HepG2 (cell line): ENCODE measurements at regions not wholly inside any gene's neighbourhood (a gene's known extent, or its start where the extent isn't known, plus 50 kb on each side); places are given as distances from the start of the nearest gene placed in this dataset.

Experiments used
- CAMTA2 ChIP-seq: sonication (generic); formaldehyde crosslinking; IDR thresholded peaks from 2 replicates; pipeline ENCODE4 v1.4.0; 2020; ENCODE audit warnings: mild to moderate bottlenecking, missing genetic modification reagents, borderline replicate concordance
- CEBPB ChIP-seq: IDR thresholded peaks from 2 replicates; pipeline ENCODE4 v1.6.1; 2011; ENCODE audit warnings: low read depth, low read length, improper control_type of control experiment, borderline replicate concordance
- ESRRA ChIP-seq: sonication (generic); formaldehyde crosslinking; IDR thresholded peaks from 2 replicates; pipeline ENCODE4 v1.5.1; 2020; ENCODE audit warnings: mild to moderate bottlenecking, low read depth, missing genetic modification reagents
- FOSL2 ChIP-seq: sonication (generic); formaldehyde crosslinking; IDR thresholded peaks from 2 replicates; pipeline ENCODE4 v1.4.0; 2020; ENCODE audit warnings: missing genetic modification reagents
- FOXA3 ChIP-seq: IDR thresholded peaks from 2 replicates; pipeline ENCODE4 v1.6.1; 2016; ENCODE audit warnings: missing genetic modification reagents, missing compliant biosample characterization
- HNF4G ChIP-seq, 2 experiments: sonication (generic) in 1 of 2; formaldehyde crosslinking in 1 of 2; IDR thresholded peaks; 2 replicates each; pipeline versions ENCODE4 v1.4.0 to v1.6.1; 2011 to 2020; ENCODE audit warnings: borderline replicate concordance in 2 of 2, low read depth in 2 of 2, mild to moderate bottlenecking in 2 of 2, low read length in 1 of 2, missing genetic modification reagents in 1 of 2, moderate library complexity in 1 of 2
- JARID2 ChIP-seq: sonication (generic); formaldehyde crosslinking; IDR thresholded peaks from 2 replicates; pipeline ENCODE4 v1.8.1; 2023; ENCODE audit warnings: missing genetic modification reagents, inconsistent platforms; ENCODE audit not compliant: insufficient replicate concordance
- KLF6 ChIP-seq: IDR thresholded peaks from 2 replicates; pipeline ENCODE4 v1.8.0; 2016; ENCODE audit warnings: missing biosample characterization, missing genetic modification reagents
- MZF1 ChIP-seq: sonication (generic); formaldehyde crosslinking; IDR thresholded peaks from 2 replicates; pipeline ENCODE4 v1.8.1; 2023; ENCODE audit warnings: mild to moderate bottlenecking, missing genetic modification reagents, borderline replicate concordance
- NCOR1 ChIP-seq: fragments of 200-600 bp; sonication (generic); IDR thresholded peaks from 2 replicates; pipeline ENCODE4 v1.7.0; 2017; ENCODE audit warnings: antibody characterized with exemption, low read length, borderline replicate concordance
- NFYC ChIP-seq: IDR thresholded peaks from 2 replicates; pipeline ENCODE4 v1.6.1; 2016; ENCODE audit warnings: missing genetic modification reagents, missing compliant biosample characterization
- RBAK ChIP-seq: sonication (generic); formaldehyde crosslinking; IDR thresholded peaks from 2 replicates; pipeline ENCODE4 v1.5.1; 2020; ENCODE audit warnings: mild to moderate bottlenecking, missing genetic modification reagents
- SMYD3 ChIP-seq: sonication (generic); formaldehyde crosslinking; IDR thresholded peaks from 2 replicates; pipeline ENCODE4 v1.8.1; 2023; ENCODE audit warnings: mild to moderate bottlenecking, missing genetic modification reagents
- SNAI1 ChIP-seq: sonication (generic); formaldehyde crosslinking; IDR thresholded peaks from 2 replicates; pipeline ENCODE4 v1.5.0; 2020; ENCODE audit warnings: mild to moderate bottlenecking, missing genetic modification reagents, borderline replicate concordance
- ZFY ChIP-seq: sonication (generic); formaldehyde crosslinking; IDR thresholded peaks from 2 replicates; pipeline ENCODE4 v1.4.0; 2020; ENCODE audit warnings: missing genetic modification reagents
- ZKSCAN1 ChIP-seq: fragments of 150-350 bp; IDR thresholded peaks from 2 replicates; pipeline ENCODE4 v1.6.1; 2014; ENCODE audit warnings: low read length
- ZNF230 ChIP-seq: sonication (generic); formaldehyde crosslinking; IDR thresholded peaks from 2 replicates; pipeline ENCODE4 v1.4.0; 2020; ENCODE audit warnings: mild to moderate bottlenecking, missing genetic modification reagents
- ZNF615 ChIP-seq: sonication (generic); formaldehyde crosslinking; IDR thresholded peaks from 2 replicates; pipeline ENCODE4 v1.5.0; 2020; ENCODE audit warnings: mild to moderate bottlenecking, missing genetic modification reagents, borderline replicate concordance
- ZNF747 ChIP-seq: sonication (generic); formaldehyde crosslinking; IDR thresholded peaks from 2 replicates; pipeline ENCODE4 v1.8.1; 2023; ENCODE audit warnings: missing genetic modification reagents, mild to moderate bottlenecking, borderline replicate concordance
- ZNF790 ChIP-seq: sonication (generic); formaldehyde crosslinking; IDR thresholded peaks from 2 replicates; pipeline ENCODE4 v1.8.0; 2022; ENCODE audit warnings: missing genetic modification reagents, mild to moderate bottlenecking, borderline replicate concordance
- TF ChIP-seq, protein P1 (sequence below), 2 experiments: sonication (generic) in 1 of 2; formaldehyde crosslinking in 1 of 2; IDR thresholded peaks; 2 replicates each; pipeline versions ENCODE4 v1.6.1 to v1.9.0; 2014 to 2022; ENCODE audit warnings: antibody characterized with exemption in 1 of 2, borderline replicate concordance in 1 of 2, inconsistent platforms in 1 of 2, low read depth in 1 of 2, missing genetic modification reagents in 1 of 2
- TF ChIP-seq, protein P2 (sequence below): sonication (generic); formaldehyde crosslinking; IDR thresholded peaks from 2 replicates; pipeline ENCODE4 v1.8.1; 2023; ENCODE audit warnings: missing genetic modification reagents, mild to moderate bottlenecking, borderline replicate concordance
- TF ChIP-seq, protein P3 (sequence below): IDR thresholded peaks from 2 replicates; pipeline ENCODE4 v1.6.1; 2012; ENCODE audit warnings: inconsistent platforms
- TF ChIP-seq, protein P4 (sequence below): sonication (generic); formaldehyde crosslinking; IDR thresholded peaks from 2 replicates; pipeline ENCODE4 v1.4.0; 2020; ENCODE audit warnings: missing genetic modification reagents, borderline replicate concordance

DNA sequence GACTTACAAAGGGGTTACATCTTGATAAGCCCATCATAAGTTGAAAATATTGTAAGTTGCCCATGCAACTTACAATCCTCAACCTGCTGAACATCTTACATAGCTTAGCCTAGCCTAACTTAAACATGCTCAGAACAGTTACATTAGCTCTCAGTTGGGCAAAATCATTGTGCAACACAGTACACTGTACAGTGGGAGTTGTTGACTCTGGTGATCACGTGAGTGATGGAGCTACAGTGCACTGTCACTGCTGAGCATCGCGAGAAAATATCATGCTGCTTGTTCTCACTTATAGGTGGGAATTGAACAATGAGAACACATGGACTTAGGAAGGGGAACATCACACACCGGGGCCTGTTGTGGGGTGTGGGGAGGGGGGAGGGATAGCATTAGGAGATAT, 214.9 kb upstream of the ZMIZ1 start (continued):
- TF ChIP-seq, protein P1, sequence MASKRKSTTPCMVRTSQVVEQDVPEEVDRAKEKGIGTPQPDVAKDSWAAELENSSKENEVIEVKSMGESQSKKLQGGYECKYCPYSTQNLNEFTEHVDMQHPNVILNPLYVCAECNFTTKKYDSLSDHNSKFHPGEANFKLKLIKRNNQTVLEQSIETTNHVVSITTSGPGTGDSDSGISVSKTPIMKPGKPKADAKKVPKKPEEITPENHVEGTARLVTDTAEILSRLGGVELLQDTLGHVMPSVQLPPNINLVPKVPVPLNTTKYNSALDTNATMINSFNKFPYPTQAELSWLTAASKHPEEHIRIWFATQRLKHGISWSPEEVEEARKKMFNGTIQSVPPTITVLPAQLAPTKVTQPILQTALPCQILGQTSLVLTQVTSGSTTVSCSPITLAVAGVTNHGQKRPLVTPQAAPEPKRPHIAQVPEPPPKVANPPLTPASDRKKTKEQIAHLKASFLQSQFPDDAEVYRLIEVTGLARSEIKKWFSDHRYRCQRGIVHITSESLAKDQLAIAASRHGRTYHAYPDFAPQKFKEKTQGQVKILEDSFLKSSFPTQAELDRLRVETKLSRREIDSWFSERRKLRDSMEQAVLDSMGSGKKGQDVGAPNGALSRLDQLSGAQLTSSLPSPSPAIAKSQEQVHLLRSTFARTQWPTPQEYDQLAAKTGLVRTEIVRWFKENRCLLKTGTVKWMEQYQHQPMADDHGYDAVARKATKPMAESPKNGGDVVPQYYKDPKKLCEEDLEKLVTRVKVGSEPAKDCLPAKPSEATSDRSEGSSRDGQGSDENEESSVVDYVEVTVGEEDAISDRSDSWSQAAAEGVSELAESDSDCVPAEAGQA (IDR thresholded peaks at IDR 0.05; ENCODE audit: low read depth): no peak
- TF ChIP-seq, protein P1 (CRISPR knock-in tag; IDR thresholded peaks at IDR 0.05; ENCODE audit: borderline replicate concordance): no peak
- no peak for TF ChIP-seq NCOR1
- no peak for TF ChIP-seq CAMTA2 (CRISPR knock-in tag)
- no peak for TF ChIP-seq RBAK (CRISPR knock-in tag)
- TF ChIP-seq FOXA3: peak; percentile 95
- TF ChIP-seq HNF4G (IDR thresholded peaks at IDR 0.05; ENCODE audit: borderline replicate concordance, low read depth, low read length): 0 out of 2 replicates have a peak, but pooled peaks have one; percentile 10
- no peak for TF ChIP-seq HNF4G (CRISPR knock-in tag; IDR thresholded peaks at IDR 0.05; ENCODE audit: borderline replicate concordance, low read depth)
- TF ChIP-seq, protein P2, sequence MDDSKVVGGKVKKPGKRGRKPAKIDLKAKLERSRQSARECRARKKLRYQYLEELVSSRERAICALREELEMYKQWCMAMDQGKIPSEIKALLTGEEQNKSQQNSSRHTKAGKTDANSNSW (CRISPR knock-in tag): no peak
- no peak for TF ChIP-seq SMYD3 (CRISPR knock-in tag)
- no peak for TF ChIP-seq SNAI1 (CRISPR knock-in tag)
- TF ChIP-seq ZFY (CRISPR knock-in tag): no peak
- TF ChIP-seq JARID2 (CRISPR knock-in tag): no peak
- peak; percentile 97 for TF ChIP-seq CEBPB
- no peak for TF ChIP-seq ZNF230
- TF ChIP-seq ESRRA (CRISPR knock-in tag): no peak
- no peak for TF ChIP-seq ZKSCAN1
- TF ChIP-seq NFYC (CRISPR knock-in tag): no peak
- TF ChIP-seq ZNF790 (CRISPR knock-in tag): no peak
- TF ChIP-seq, protein P3, sequence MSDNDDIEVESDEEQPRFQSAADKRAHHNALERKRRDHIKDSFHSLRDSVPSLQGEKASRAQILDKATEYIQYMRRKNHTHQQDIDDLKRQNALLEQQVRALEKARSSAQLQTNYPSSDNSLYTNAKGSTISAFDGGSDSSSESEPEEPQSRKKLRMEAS: peak; percentile 52; the same call in 1 of the 2 replicates
- no peak for TF ChIP-seq ZNF747 (CRISPR knock-in tag)
- TF ChIP-seq, protein P4, sequence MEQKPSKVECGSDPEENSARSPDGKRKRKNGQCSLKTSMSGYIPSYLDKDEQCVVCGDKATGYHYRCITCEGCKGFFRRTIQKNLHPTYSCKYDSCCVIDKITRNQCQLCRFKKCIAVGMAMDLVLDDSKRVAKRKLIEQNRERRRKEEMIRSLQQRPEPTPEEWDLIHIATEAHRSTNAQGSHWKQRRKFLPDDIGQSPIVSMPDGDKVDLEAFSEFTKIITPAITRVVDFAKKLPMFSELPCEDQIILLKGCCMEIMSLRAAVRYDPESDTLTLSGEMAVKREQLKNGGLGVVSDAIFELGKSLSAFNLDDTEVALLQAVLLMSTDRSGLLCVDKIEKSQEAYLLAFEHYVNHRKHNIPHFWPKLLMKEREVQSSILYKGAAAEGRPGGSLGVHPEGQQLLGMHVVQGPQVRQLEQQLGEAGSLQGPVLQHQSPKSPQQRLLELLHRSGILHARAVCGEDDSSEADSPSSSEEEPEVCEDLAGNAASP: no peak
- no peak for TF ChIP-seq MZF1
- TF ChIP-seq ZNF615 (CRISPR knock-in tag): no peak
- peak; percentile 64 for TF ChIP-seq FOSL2 (CRISPR knock-in tag)
- 0 out of 2 replicates have a peak, but pooled peaks have one; percentile 45 for TF ChIP-seq KLF6
